SKM-1 treated with dmso at 0.1 percent for 144 hours (cell line): ENCODE measurements at regions not wholly inside any gene's neighbourhood (a gene's known extent, or its start where the extent isn't known, plus 50 kb on each side); places are given as distances from the start of the nearest gene placed in this dataset.

Source experiments
- DNase-seq: peaks from one replicate; lab custom pipeline; 2025; ENCODE audit not compliant: unreplicated experiment; lab: John Stamatoyannopoulos, UW

DNA sequence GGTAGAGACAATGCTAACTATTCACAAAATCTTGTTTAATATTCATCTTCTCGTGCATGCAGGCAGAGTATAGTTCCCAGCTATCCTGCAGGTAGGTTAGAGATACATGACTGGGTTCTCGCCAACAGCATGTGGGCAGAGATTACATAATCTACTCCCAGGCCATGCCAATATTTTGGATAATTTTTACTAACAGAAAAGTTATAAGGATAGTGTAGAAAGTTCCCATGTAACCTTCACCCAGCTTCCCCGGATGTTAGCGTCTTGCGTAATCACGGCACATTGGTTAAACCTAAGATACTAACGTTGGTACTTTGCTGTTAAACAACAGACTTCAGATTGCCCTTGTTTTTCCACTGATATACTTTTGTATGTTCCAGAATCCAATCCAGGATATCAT, 215.5 kb upstream of the LARGE1 start:
- no peak for DNase-seq

- no peak for DNase-seq
Observed at GRCh38 chr22:34150023-34150422, 229.7 kb upstream of the LARGE1 start.

- DNase-seq: no peak
Observed at GRCh38 chr22:34159491-34159890, 239.2 kb upstream of the LARGE1 start.

GRCh38 chr22:34160141-34160783, 240.0 kb upstream of the LARGE1 start:
- no peak for DNase-seq

- no peak for DNase-seq
Observed at GRCh38 chr22:34161431-34162123, 241.3 kb upstream of the LARGE1 start.

- DNase-seq: no peak
Observed at GRCh38 chr22:34198976-34199375, 278.7 kb upstream of the LARGE1 start.

- no peak for DNase-seq
Observed at GRCh38 chr22:34210301-34210700, 290.0 kb upstream of the LARGE1 start.

GRCh38 chr22:34214372-34214771, 294.1 kb upstream of the LARGE1 start:
- DNase-seq: no peak

GRCh38 chr22:34225278-34225677, 305.0 kb upstream of the LARGE1 start:
- DNase-seq: no peak

DNA sequence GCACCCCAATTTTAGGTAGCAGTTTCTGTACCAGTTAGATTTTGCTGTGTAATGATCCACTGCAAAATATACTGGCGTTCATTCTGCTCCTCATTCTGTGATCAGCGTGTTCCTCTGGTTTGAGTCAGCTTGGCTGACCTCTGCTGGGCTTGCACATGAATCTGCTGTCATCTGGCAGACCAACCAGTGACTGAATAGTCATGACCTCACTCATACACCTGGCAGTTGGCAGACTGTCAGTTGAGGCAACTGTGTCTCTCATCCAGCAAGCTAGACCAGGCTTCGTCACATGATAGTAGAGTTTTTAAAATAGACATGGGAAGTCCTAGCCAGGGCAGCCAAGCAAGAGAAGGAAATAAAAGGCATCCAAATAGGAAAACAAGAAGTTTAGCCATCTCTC, 316.3 kb upstream of the LARGE1 start:
- no peak for DNase-seq

- DNase-seq: no peak
Observed at GRCh38 chr22:34239421-34239820, 319.1 kb upstream of the LARGE1 start.

GRCh38 chr22:34243023-34243422, 322.7 kb upstream of the LARGE1 start:
- DNase-seq: no peak

DNA sequence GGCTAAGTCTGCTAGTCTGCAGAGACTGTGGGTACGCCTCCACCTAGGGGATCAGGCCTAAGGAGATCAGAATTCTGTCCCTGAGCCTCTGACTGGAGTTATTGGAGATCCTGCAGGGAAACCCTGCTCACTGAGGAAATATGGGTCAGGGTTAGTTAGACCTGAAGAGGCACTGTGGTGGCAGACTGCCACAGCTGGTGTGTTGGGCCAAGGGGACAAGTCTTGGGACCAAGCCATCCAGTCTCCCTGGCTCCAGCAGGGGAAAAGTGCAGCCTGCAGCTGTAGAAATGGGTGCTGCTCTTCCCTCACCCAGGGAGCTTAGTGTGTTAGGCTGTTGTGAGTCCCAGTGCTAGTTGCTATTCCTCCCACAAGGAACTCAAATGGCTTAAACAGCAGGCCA, 334.8 kb upstream of the LARGE1 start:
- DNase-seq: no peak

DNA sequence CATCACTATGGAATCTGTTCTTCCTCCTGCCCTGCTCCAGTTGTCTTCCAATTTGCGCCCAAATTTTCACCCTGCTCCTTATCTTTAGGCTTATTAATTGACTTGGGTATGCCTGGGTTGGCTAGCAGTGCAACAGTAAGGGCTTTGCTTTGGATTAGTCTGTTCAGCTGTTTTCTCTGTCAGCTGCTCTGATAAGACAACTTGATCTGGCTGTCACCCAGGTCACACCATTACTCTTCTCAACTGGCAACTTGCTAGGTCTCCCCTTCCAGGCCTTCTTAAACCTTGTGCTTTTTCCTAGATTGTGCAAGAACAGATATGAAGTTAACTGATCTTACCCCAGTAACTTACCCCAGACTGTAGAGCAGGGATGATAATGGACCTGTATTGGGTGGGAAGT, 357.8 kb upstream of the LARGE1 start:
- DNase-seq: no peak

- no peak for DNase-seq
Observed at GRCh38 chr22:34281738-34282137, 361.5 kb upstream of the LARGE1 start.

DNA sequence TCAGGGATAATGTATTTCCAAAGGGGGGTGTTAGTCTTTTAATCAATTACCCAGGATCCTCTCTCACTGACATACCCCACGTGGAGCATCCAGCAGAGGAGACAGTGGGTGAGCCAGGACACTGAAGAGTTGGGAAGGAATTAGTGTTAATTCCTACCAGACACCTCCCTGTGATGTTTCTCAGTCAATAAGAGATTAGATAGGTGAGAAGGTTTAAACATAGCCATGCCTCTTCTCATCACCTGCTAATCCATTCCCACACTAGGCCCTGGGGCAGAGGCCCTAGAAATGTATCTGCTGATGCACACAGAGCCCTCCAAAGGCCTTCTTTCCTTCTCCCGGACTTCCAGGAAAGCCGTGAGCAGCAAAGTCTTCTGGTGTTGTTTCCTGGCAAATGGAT, 363.6 kb upstream of the LARGE1 start:
- no peak for DNase-seq

- no peak for DNase-seq
Observed at GRCh38 chr22:34293324-34293723, 373.0 kb upstream of the LARGE1 start.

GRCh38 chr22:34294476-34294875, 374.2 kb upstream of the LARGE1 start:
- DNase-seq: no peak

GRCh38 chr22:34294986-34295385, 374.7 kb upstream of the LARGE1 start:
- no peak for DNase-seq

DNA sequence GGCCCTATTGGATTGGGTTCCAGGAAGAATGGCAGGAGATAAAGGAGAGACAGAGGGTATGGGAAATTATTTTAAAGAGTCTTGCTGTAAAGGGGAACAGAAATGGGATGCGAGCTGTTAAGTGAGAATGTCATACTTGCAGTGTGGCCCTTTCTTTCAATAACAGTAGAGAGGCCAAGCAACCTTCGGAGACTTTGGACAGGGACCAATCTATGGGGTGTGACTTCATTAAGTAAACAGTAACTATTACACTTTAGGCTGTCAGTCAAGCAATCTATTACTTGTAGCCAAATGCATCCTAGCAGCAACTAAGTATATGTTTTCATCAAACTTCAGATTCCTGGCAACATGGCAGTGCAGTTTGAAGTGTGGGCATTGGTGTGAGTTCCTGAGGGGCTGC, 376.2 kb upstream of the LARGE1 start:
- DNase-seq: no peak

- DNase-seq: no peak
Observed at GRCh38 chr22:34297536-34298120, 377.4 kb upstream of the LARGE1 start.

- no peak for DNase-seq
Observed at GRCh38 chr22:34299496-34299895, 379.2 kb upstream of the LARGE1 start.

- no peak for DNase-seq
Observed at GRCh38 chr22:34301569-34301968, 381.3 kb upstream of the LARGE1 start.
